A549 (cell line): ENCODE measurements at regions not wholly inside any gene's neighbourhood (a gene's known extent, or its start where the extent isn't known, plus 50 kb on each side); places are given as distances from the start of the nearest gene placed in this dataset.

Experiments
- ATAC-seq, 2 experiments: fragments of 200-7000 bp in 1 of 2; fragments of >200 bp in 1 of 2; cut with Nextera tagmentation in 1 of 2; cut with Tn5 transposase in 1 of 2; 3 replicates each; pipeline versions ENCODE4 v1.8.0 to v1.9.1; 2018 to 2020; ENCODE audit warnings: mild to moderate bottlenecking in 1 of 2, moderate library complexity in 1 of 2
- CTCF ChIA-PET: fragments of 300-600 bp; sonication (Branson Sonifier 250); formaldehyde crosslinking; extraction: SDS; loops from one replicate; lab custom pipeline; 2021; ENCODE audit warnings: antibody characterized with exemption, inconsistent platforms; lab: Yijun Ruan, JAX
- POLR2A ChIA-PET: fragments of 350-600 bp; formaldehyde crosslinking; extraction: SDS; loops from one replicate; lab custom pipeline; 2021; ENCODE audit warnings: antibody characterized with exemption, inconsistent platforms; lab: Yijun Ruan, JAX
- DNase-seq, 2 experiments: peaks; one replicate each; pipeline versions ENCODE4 v3.0.0 to v3.0.0-alpha.2; 2011 to 2016; ENCODE audit warnings: low read depth in 1 of 2, low spot score in 1 of 2
- FAIRE-seq: peaks from 2 replicates; lab custom pipeline; 2011; peaks lifted over from hg19 to GRCh38; lab: Jason Lieb, UNC
- H3K27ac ChIP-seq, 2 experiments: fragments of >200 bp; sonication (Bioruptor Twin); formaldehyde crosslinking; 3 replicates each; pipeline ENCODE4 v1.5.1; 2016 to 2017
- H3K4me1 ChIP-seq: fragments of >200 bp; sonication (Bioruptor Twin); formaldehyde crosslinking; 3 replicates; pipeline ENCODE4 v1.6.1; 2016
- H3K4me2 ChIP-seq: fragments of >200 bp; sonication (Bioruptor Twin); formaldehyde crosslinking; 3 replicates; pipeline ENCODE4 v1.6.1; 2016
- H3K4me3 ChIP-seq: fragments of >200 bp; sonication (Bioruptor Twin); formaldehyde crosslinking; 3 replicates; pipeline ENCODE4 v1.5.1; 2016
- H3K9me3 ChIP-seq: fragments of >200 bp; sonication (Bioruptor Twin); formaldehyde crosslinking; 3 replicates; pipeline ENCODE4 v1.6.1; 2016
- BHLHE40 ChIP-seq: IDR thresholded peaks from 2 replicates; pipeline ENCODE4 v1.6.1; 2012; ENCODE audit warnings: low read depth, low read length, inconsistent platforms
- CBX8 ChIP-seq: fragments of 200-600 bp; sonication (generic); IDR thresholded peaks from 2 replicates; pipeline ENCODE4 v1.6.1; 2016
- CHD2 ChIP-seq: fragments of 150-350 bp; IDR thresholded peaks from 2 replicates; pipeline ENCODE4 v1.6.1; 2014; ENCODE audit warnings: low read length; ENCODE audit not compliant: partially characterized antibody
- FOSB ChIP-seq: fragments of 250-450 bp; sonication (Bioruptor Pico); IDR thresholded peaks from 2 replicates; pipeline ENCODE4 v1.5.0; 2020; ENCODE audit warnings: mild to moderate bottlenecking, moderate library complexity
- HDAC2 ChIP-seq: fragments of 200-600 bp; sonication (generic); IDR thresholded peaks from 2 replicates; pipeline ENCODE4 v1.6.1; 2016
- HEYL ChIP-seq: fragments of 250-450 bp; sonication (Bioruptor Pico); IDR thresholded peaks from 2 replicates; pipeline ENCODE4 v1.8.0; 2021; ENCODE audit warnings: mild to moderate bottlenecking, moderate library complexity
- HOXB13 ChIP-seq: fragments of 250-450 bp; sonication (Bioruptor Pico); IDR thresholded peaks from 2 replicates; pipeline ENCODE4 v1.5.0; 2020; ENCODE audit warnings: low read depth, mild to moderate bottlenecking, moderate library complexity
- JUN ChIP-seq, 2 experiments: fragments of >200 bp; sonication (Bioruptor Twin); formaldehyde crosslinking; IDR thresholded peaks; 2 replicates in 1 of 2; 3 replicates in 1 of 2; pipeline ENCODE4 v1.6.1; 2016 to 2017
- KDM5A ChIP-seq: fragments of 200-600 bp; sonication (generic); IDR thresholded peaks from 2 replicates; pipeline ENCODE4 v1.6.1; 2016; ENCODE audit warnings: antibody characterized with exemption, mild to moderate bottlenecking
- MAZ ChIP-seq: fragments of 150-350 bp; IDR thresholded peaks from 2 replicates; pipeline ENCODE4 v1.6.1; 2014; ENCODE audit warnings: antibody characterized with exemption, low read depth, low read length, borderline replicate concordance
- MYC ChIP-seq: IDR thresholded peaks from 2 replicates; pipeline ENCODE4 v1.6.1; 2012; ENCODE audit warnings: mild to moderate bottlenecking, inconsistent platforms, low read length, improper control_type of control experiment, borderline replicate concordance
- NPAS2 ChIP-seq: fragments of 250-450 bp; sonication (Bioruptor Pico); IDR thresholded peaks from 2 replicates; pipeline ENCODE4 v1.8.0; 2022; ENCODE audit warnings: mild to moderate bottlenecking, moderate library complexity, borderline replicate concordance
- PBX3 ChIP-seq: IDR thresholded peaks from 2 replicates; pipeline ENCODE4 v1.6.1; 2012
- POLR2A ChIP-seq: IDR thresholded peaks from 2 replicates; pipeline ENCODE4 v1.6.1; 2012; ENCODE audit warnings: mild to moderate bottlenecking, low read length
- RAD21 ChIP-seq, 2 experiments: fragments of >200 bp in 1 of 2; sonication (Bioruptor Twin) in 1 of 2; formaldehyde crosslinking in 1 of 2; IDR thresholded peaks in 1 of 2; conservative IDR thresholded peaks in 1 of 2; 2 replicates in 1 of 2; 3 replicates in 1 of 2; pipeline ENCODE4 v1.6.1; 2012 to 2018; ENCODE audit warnings: inconsistent platforms in 1 of 2
- REST ChIP-seq: fragments of 200-600 bp; sonication (generic); IDR thresholded peaks from 2 replicates; pipeline ENCODE4 v1.6.1; 2016; ENCODE audit warnings: antibody characterized with exemption, mild to moderate bottlenecking, moderate library complexity
- SREBF2 ChIP-seq: fragments of 450-650 bp; IDR thresholded peaks from 2 replicates; pipeline ENCODE4 v1.6.1; 2014; ENCODE audit warnings: mild to moderate bottlenecking, moderate library complexity
- USF2 ChIP-seq: fragments of 450-650 bp; IDR thresholded peaks from 2 replicates; pipeline ENCODE4 v1.6.1; 2014; ENCODE audit warnings: antibody characterized with exemption
- ZC3H11A ChIP-seq: fragments of 450-650 bp; IDR thresholded peaks from 2 replicates; pipeline ENCODE4 v1.6.1; 2014; ENCODE audit warnings: antibody characterized with exemption, mild to moderate bottlenecking
- ZNF302 ChIP-seq: fragments of 250-450 bp; sonication (Bioruptor Pico); IDR thresholded peaks from 2 replicates; pipeline ENCODE4 v1.9.0; 2021; ENCODE audit warnings: inconsistent platforms, mild to moderate bottlenecking, moderate library complexity
- WGBS: methylation state at CpG from one replicate; pipeline ENCODE4 v1.1.6; 2017; ENCODE audit errors: missing lambda C conversion rate; 5-methylcytosine and 5-hydroxymethylcytosine counted together

GRCh38 chr3:120528163-120528562, 68.0 kb upstream of the NDUFB4 start:
- Histone ChIP-seq H3K27ac (no peak overlapping the region), H3K4me2 (no peak overlapping the region), H3K4me1 (no peaks in the 10 kb centered on the region), H3K4me3 (no peak overlapping the region), H3K9me3 (peaks cover 4% of the 10 kb centered on the region; the same call in 2 of the 3 replicates)
- no peak for DNase-seq
- FAIRE-seq = no peak
- WGBS = 91% methylated on average over 6 of the region's 6 CpGs
- no peak for ATAC-seq
- POLR2A ChIA-PET = no interaction called here
- no peak for TF ChIP-seq ZC3H11A
- no peak for TF ChIP-seq JUN (IDR thresholded peaks at IDR 0.05)
- TF ChIP-seq USF2 = no peak
- no peak for TF ChIP-seq ZNF302 (CRISPR knock-in tag)
- CTCF ChIA-PET = interaction anchor here (0.8 to 1.9 kb wide), 4 partner anchors 8 to 284 kb away, joined by 3 to 7 read pairs (median 4); no protein-coding TSS in a partner anchor

DNA sequence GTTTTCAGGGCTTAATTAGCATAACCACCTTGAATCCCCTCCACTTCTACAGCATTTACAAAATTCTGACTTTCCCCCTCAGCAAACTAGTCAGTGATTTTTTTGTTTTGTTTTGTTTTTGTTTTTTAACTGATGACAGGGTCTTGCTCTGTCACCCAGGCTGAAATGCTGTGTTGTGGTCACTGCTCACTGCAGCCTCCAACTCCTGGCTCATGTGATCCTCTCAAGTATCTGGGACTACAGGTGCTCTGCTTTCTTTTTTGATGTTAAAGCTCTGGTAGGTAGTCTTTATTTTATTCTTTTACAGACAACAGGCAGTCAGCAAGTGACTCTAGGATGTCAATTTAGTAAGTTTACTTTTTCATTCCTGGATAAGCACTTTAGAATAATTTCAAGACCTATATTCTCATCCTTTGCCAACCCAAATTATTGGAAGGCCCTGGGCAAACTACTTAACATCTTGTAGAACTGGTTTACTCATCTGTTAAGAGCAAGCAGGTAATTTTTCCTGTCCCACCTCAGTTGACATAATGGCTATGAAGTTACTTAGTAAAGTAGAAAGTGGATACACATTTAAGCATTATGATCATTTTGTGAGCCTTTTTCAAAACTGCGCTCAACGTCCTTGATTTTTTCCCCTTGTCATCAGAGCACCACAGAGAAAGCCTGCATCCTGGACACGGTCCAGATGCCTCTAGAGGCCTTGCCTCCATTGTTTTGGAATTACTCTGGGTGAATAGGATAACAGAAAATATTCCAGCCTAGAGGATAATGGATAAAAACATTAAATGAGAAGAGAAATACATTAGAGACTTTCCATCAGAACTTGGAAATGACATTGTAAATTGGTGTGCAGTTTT, 69.9 kb upstream of the NDUFB4 start:
- H3K4me1 ChIP-seq = no peaks in the 10 kb centered on the region
- H3K4me3 ChIP-seq = no peak overlapping the region
- FAIRE-seq (no peak), DNase-seq (no peak), ATAC-seq (no peak)
- 65% methylated on average over 3 of the region's 3 CpGs for WGBS
- no peaks in the 10 kb centered on the region for H3K9me3 ChIP-seq
- POLR2A ChIA-PET = interaction anchor here (0.6 kb wide), 1 partner anchor 16 kb away, joined by 4 read pairs; no protein-coding TSS in a partner anchor
- no peak overlapping the region for H3K4me2 ChIP-seq
- no peak overlapping the region for H3K27ac ChIP-seq
- CTCF ChIA-PET = no interaction called here
- TF ChIP-seq HEYL (CRISPR knock-in tag) = no peak
- TF ChIP-seq CHD2 = no peak
- no peak for TF ChIP-seq CBX8
- TF ChIP-seq SREBF2 = no peak
- no peak for TF ChIP-seq PBX3
- TF ChIP-seq REST = no peak
- TF ChIP-seq RAD21 (conservative IDR thresholded peaks at IDR 0.05 in 1 of 2, IDR thresholded peaks at IDR 0.05 in 1 of 2) = no peak
- TF ChIP-seq NPAS2 (CRISPR knock-in tag) = no peak
- TF ChIP-seq HDAC2 = no peak
- no peak for TF ChIP-seq KDM5A
- no peak for TF ChIP-seq POLR2A
- TF ChIP-seq FOSB (CRISPR knock-in tag) = no peak
- no peak for TF ChIP-seq HOXB13
- no peak for TF ChIP-seq MAZ
- TF ChIP-seq BHLHE40 = no peak
- no peak for TF ChIP-seq MYC
- TF ChIP-seq, all 56 proteins: peak for 0
